Fibroblast of mammary gland (primary cell): ENCODE measurements at regions not wholly inside any gene's neighbourhood (a gene's known extent, or its start where the extent isn't known, plus 50 kb on each side); places are given as distances from the start of the nearest gene placed in this dataset.
"Not testable (repeated sequence)": the region's sequence is repeated elsewhere in the genome, so short reads cannot be mapped to it uniquely, and the experiment has no call there.

Source experiments
- DNase-seq: peaks from one replicate; pipeline ENCODE4 v3.0.0-alpha.2; 2010; ENCODE audit warnings: low read depth
- H3K4me3 ChIP-seq: 2 replicates; pipeline ENCODE4 v1.5.1; 2011; ENCODE audit warnings: low read depth, mild to moderate bottlenecking, low read length, moderate library complexity; ENCODE audit not compliant: control insufficient read depth
- CTCF ChIP-seq: conservative IDR thresholded peaks from 2 replicates; pipeline ENCODE4 v1.5.1; 2011; ENCODE audit warnings: low read depth, low read length, inconsistent platforms; ENCODE audit not compliant: control insufficient read depth, insufficient read depth

DNA sequence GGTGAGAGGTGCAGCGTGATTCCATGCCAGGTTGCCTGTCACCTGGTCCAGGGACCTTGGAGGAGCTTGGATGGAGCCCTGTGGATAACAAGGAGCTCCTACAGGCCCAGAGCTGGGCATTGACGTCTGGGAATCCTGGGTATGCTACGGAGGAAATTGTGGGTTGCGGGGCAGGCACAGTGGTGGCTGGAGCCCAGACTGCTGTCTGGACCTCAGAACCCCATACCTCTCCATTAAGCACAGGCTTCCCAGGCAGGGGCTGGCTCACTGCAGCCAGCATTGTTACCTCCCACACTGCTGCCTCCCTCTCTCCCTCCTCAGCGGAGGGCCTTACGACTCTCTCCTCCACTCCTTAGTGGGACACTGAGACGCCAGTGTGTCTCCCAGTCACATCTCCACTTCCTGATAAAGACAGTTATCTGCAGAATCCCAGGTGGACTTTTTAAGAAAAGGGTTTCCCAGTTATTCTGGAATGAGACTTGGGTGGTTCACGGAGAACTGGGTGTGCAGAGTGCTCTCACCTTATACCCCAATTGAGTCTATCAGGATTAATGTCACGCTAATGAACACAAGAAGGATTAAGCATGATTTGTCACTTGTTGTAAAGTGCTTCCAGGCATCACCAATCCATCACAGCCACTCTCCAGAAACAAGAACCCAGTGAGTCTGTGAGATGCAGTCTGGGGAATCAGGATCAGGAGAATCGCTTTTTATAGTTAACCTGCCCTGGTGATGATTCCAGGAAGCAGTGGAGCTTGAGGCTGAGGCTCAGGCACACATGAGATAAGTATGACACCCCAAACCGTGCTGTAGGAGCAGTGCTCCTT lies 309.4 kb downstream of the RPS24 start:
- DNase-seq = no peak
- no peak for TF ChIP-seq CTCF
- H3K4me3 ChIP-seq = no peak overlapping the region

DNA sequence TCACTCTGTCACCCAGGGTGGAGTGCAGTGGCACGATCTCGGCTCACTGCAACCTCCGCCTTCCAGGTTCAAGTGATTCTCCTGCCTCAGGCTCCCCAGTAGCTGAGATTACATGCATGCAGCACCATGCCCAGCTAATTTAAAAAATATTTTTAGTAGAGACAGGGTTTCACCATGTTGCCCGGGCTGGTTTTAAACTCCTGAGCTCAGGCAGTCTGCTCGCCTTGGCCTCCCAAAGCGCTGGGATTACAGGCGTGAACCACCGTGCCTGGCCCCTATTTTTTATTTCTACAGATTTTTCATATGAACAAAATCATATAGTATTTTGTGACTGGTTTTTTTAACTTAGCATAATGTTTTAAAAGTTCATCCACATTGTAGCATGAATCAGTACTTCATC lies 310.6 kb downstream of the RPS24 start:
- not testable (repeated sequence) for DNase-seq, H3K4me3 ChIP-seq

DNA sequence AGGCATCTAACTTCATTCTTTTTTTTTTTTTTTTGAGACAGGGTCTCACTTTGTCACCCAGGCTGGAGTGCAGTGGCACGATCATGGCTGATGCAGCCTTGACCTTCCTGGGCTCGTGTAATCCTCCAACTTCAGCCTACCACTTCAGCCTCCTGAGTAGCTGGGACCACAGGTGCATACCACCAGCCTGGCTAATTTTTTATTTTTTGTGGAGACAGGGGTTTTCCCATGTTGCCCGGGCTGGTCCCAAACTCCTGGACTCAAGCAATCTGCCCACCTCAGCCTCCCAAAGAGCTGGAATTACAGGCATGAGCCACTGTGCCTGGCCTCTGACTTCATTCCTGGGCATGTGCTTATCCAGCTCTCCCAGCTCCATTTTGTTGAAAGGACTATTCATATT lies 311.9 kb downstream of the RPS24 start:
- not testable (repeated sequence) for DNase-seq, H3K4me3 ChIP-seq

DNA sequence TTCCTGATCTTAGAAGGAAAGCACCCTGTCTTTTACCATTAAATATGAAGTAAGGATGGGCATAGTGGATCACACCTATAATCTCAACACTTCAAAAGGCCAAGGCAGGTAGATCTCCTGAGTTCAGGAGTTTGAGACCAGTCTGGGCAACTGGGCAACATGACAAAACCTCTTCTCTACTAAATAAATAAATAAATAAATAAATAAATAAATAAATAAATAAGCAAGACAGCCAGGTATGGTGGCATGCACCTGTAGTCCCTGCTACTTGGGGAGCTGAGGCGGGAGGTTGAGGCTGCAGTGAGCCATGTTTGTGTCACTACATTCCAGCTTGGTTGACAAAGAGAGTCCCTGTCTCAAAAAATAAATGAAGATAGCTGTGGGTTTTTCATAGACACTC lies 313.1 kb downstream of the RPS24 start:
- no peak overlapping the region for H3K4me3 ChIP-seq
- TF ChIP-seq CTCF = no peak
- no peak for DNase-seq

DNA sequence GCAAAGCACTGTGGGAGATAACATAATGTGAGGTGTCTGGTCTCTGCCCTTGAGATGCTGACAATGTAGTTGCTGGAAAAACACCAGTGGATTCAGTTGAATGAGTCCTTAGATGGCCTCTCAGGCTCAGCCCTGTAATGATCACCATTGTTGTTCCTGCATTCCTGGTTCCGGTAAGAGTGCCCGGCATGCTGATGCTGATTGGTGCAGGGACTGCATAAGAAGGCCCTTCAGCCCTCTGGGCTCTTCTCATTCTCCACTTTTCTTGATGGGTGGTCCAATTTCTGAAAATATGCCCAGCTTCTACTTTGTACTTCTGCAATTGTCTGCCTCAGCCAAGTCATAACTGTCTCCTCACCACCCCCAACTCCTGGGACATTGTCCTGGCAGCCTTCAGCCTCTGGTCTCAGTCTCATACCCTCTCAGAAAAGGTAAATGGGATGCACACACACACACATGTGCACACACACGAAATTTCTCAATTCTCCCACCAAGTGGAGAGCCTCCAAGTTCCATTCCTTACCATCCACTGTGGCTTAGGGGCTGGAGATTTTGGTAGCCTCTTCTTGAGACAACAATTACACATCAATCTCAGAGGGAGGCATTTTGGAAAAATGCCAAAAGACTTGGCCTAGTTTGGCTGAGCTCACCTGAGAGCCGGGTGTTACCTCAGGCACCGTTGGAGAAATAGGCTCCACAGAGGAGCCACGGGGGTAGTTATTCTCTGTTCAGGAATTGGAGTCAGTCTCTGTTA lies 314.9 kb downstream of the RPS24 start:
- DNase-seq = no peak
- no peak overlapping the region for H3K4me3 ChIP-seq
- no peak for TF ChIP-seq CTCF

DNA sequence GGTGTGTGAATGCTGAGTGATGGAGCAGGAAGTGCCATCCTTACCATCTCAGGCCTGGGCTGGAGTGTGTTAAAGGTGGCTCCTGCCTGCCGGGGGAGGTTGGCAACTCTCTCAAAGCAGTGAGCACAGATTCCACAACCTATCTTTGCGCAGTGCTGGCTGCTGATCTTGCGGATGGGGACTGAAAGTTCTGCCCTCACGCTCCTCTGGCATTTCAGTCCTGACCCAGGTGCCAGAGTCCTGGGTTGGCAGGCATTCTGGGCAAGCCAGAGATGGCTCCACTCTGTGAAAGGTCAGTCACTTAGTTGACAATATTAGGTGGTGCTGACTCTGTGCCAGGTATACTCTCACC lies 315.5 kb downstream of the RPS24 start:
- DNase-seq = no peak
- no peak for TF ChIP-seq CTCF
- H3K4me3 ChIP-seq = no peak overlapping the region

- H3K4me3 ChIP-seq = no peak overlapping the region
- DNase-seq = no peak
- no peak for TF ChIP-seq CTCF
Observed at GRCh38 chr10:78349911-78350663, 316.4 kb downstream of the RPS24 start.
